Left lobe of liver (tissue), 2 donors: ENCODE measurements at regions not wholly inside any gene's neighbourhood (a gene's known extent, or its start where the extent isn't known, plus 50 kb on each side); places are given as distances from the start of the nearest gene placed in this dataset.

Experiments used
- ATAC-seq: fragments of 200-7000 bp; cut with Tn5 transposase; one replicate; pipeline ENCODE4 v1.9.1; 2020; ENCODE audit warnings: mild to moderate bottlenecking, moderate library complexity
- DNase-seq: peaks from one replicate; pipeline ENCODE4 v3.0.0-alpha.2; 2020; ENCODE audit warnings: low spot score
- donor health status: DM: no; HTN: no; CAD: no; lungs with moderate emphysema.
- donor health status: DM: no; HTN: yes; CAD: no.

- DNase-seq (no peak), ATAC-seq (no peak)
Measured at GRCh38 chr14:94685166-94685581, 73.0 kb downstream of the SERPINA3 start.

- DNase-seq (no peak), ATAC-seq (no peak)
Measured at GRCh38 chr14:94682736-94683135, 70.5 kb downstream of the SERPINA3 start.

- no peak for ATAC-seq
- DNase-seq: no peak
Measured at GRCh38 chr14:94682061-94682516, 69.9 kb downstream of the SERPINA3 start.

- peak; percentile 73 for DNase-seq
- ATAC-seq: peak; percentile 83
Measured at GRCh38 chr14:94681300-94682060, 69.3 kb downstream of the SERPINA3 start.

GRCh38 chr14:94680862-94681288 lies 68.7 kb downstream of the SERPINA3 start:
- no peak for DNase-seq
- peak; percentile 37 for ATAC-seq

GRCh38 chr14:94679937-94680861 lies 68.0 kb downstream of the SERPINA3 start:
- peak; percentile 85 for DNase-seq
- peak; percentile 86 for ATAC-seq

GRCh38 chr14:94679106-94679810 lies 67.1 kb downstream of the SERPINA3 start:
- ATAC-seq (no peak), DNase-seq (peak; percentile 35)

GRCh38 chr14:94677747-94678146 lies 65.6 kb downstream of the SERPINA3 start:
- DNase-seq: peak; percentile 35
- ATAC-seq: no peak

GRCh38 chr14:94677213-94677612 lies 65.0 kb downstream of the SERPINA3 start:
- no peak for ATAC-seq

GRCh38 chr14:94676495-94677185 lies 64.4 kb downstream of the SERPINA3 start:
- peak; percentile 19 for DNase-seq
- no peak for ATAC-seq

More at GRCh38 chr14:94677213-94677612, 65.0 kb downstream of the SERPINA3 start:
- DNase-seq: peak; percentile 16

- ATAC-seq (no peak), DNase-seq (peak; percentile 4)
Measured at GRCh38 chr14:94675036-94675435, 62.8 kb downstream of the SERPINA3 start.

- ATAC-seq (no peak), DNase-seq (peak; percentile 35)
Measured at GRCh38 chr14:94673781-94674231, 61.6 kb downstream of the SERPINA3 start.
